T-cell (primary cell): ENCODE measurements at regions not wholly inside any gene's neighbourhood (a gene's known extent, or its start where the extent isn't known, plus 50 kb on each side); places are given as distances from the start of the nearest gene placed in this dataset.

Experiments used
- ATAC-seq, 4 experiments: fragments of 200-7000 bp in 3 of 4; fragments of 150-1000 bp in 1 of 4; cut with Tn5 transposase; replicated peaks in 1 of 4; 1 replicate in 3 of 4; 2 replicates in 1 of 4; pipeline ENCODE4 v1.10.0; 2021; ENCODE audit warnings: moderate library complexity in 3 of 4, mild to moderate bottlenecking in 2 of 4, moderate number of reproducible peaks in 1 of 4
- CTCF ChIA-PET, 2 donors: fragments of 300-600 bp; sonication (Branson Sonifier 250); formaldehyde crosslinking; loops; one replicate each; lab custom pipeline; 2022; ENCODE audit warnings: antibody characterized with exemption in 2 of 2; lab: Charles Lee
- POLR2A ChIA-PET, 2 donors: fragments of 300-600 bp; sonication (Branson Sonifier 250); formaldehyde crosslinking; loops; one replicate each; lab custom pipeline; 2022; ENCODE audit warnings: antibody characterized with exemption in 2 of 2; lab: Charles Lee
- DNase-seq, 35 experiments: peaks; one replicate each; pipeline versions ENCODE4 v3.0.0 to v3.0.0-alpha.2; 2013 to 2023
- H3K27ac ChIP-seq: one replicate; pipeline ENCODE4 v1.5.1; 2013; ENCODE audit warnings: low read length
- H3K27me3 ChIP-seq, 2 experiments: replicated peaks in 1 of 2; 1 replicate in 1 of 2; 2 replicates in 1 of 2; pipeline versions ENCODE4 v1.6.1 to v1.7.0; 2013; ENCODE audit warnings: low read length in 1 of 2, mixed read lengths in 1 of 2; ENCODE audit not compliant: control insufficient read depth in 2 of 2, insufficient read depth in 2 of 2; ENCODE audit errors: extremely low read depth in 1 of 2
- H3K36me3 ChIP-seq, 2 donors: 1 replicate in 1 of 2; 2 replicates in 1 of 2; pipeline versions ENCODE4 v1.6.1 to v1.7.0; 2013; ENCODE audit warnings: low read length in 1 of 2; ENCODE audit not compliant: control insufficient read depth in 2 of 2, insufficient read depth in 1 of 2; ENCODE audit errors: extremely low read depth in 1 of 2
- H3K4me1 ChIP-seq, 2 experiments: 1 replicate in 1 of 2; 2 replicates in 1 of 2; pipeline versions ENCODE4 v1.6.1 to v1.7.0; 2013; ENCODE audit warnings: low read length in 2 of 2, mixed read lengths in 1 of 2; ENCODE audit not compliant: insufficient read depth in 2 of 2, control insufficient read depth in 1 of 2; ENCODE audit errors: extremely low read depth in 1 of 2
- H3K4me3 ChIP-seq, 2 donors: 1 replicate in 1 of 2; 2 replicates in 1 of 2; pipeline versions ENCODE4 v1.5.1 to v1.7.0; 2013; ENCODE audit warnings: mild to moderate bottlenecking in 2 of 2, low read length in 1 of 2, moderate library complexity in 1 of 2; ENCODE audit not compliant: control insufficient read depth in 1 of 2; ENCODE audit errors: extremely low read depth in 1 of 2
- H3K9me3 ChIP-seq: 2 replicates; pipeline ENCODE4 v1.7.0; 2013
- H3K27ac Mint-ChIP-seq, 2 donors: one replicate each; pipeline ENCODE4 v1.8.0; 2020 to 2021; ENCODE audit warnings: mild to moderate bottlenecking in 2 of 2, mixed read lengths in 2 of 2
- H3K27me3 Mint-ChIP-seq, 2 donors: one replicate each; pipeline ENCODE4 v1.8.0; 2021 to 2022; ENCODE audit warnings: mixed read lengths in 2 of 2
- H3K36me3 Mint-ChIP-seq: one replicate; pipeline ENCODE4 v1.8.0; 2021; ENCODE audit warnings: mixed read lengths
- H3K4me1 Mint-ChIP-seq, 3 donors: one replicate each; pipeline ENCODE4 v1.8.0; 2020 to 2022; ENCODE audit warnings: mixed read lengths in 3 of 3, mild to moderate bottlenecking in 1 of 3
- H3K4me3 Mint-ChIP-seq, 3 donors: one replicate each; pipeline ENCODE4 v1.8.0; 2020 to 2022; ENCODE audit warnings: mild to moderate bottlenecking in 3 of 3, mixed read lengths in 3 of 3, moderate library complexity in 3 of 3
- H3K9me3 Mint-ChIP-seq, 3 donors: one replicate each; pipeline ENCODE4 v1.8.0; 2020 to 2022; ENCODE audit warnings: mixed read lengths in 3 of 3
- WGBS: methylation state at CpG from one replicate; pipeline ENCODE4 v1.1.5; 2013; ENCODE audit warnings: missing lambda C conversion rate; ENCODE audit not compliant: insufficient coverage; 5-methylcytosine and 5-hydroxymethylcytosine counted together

DNA sequence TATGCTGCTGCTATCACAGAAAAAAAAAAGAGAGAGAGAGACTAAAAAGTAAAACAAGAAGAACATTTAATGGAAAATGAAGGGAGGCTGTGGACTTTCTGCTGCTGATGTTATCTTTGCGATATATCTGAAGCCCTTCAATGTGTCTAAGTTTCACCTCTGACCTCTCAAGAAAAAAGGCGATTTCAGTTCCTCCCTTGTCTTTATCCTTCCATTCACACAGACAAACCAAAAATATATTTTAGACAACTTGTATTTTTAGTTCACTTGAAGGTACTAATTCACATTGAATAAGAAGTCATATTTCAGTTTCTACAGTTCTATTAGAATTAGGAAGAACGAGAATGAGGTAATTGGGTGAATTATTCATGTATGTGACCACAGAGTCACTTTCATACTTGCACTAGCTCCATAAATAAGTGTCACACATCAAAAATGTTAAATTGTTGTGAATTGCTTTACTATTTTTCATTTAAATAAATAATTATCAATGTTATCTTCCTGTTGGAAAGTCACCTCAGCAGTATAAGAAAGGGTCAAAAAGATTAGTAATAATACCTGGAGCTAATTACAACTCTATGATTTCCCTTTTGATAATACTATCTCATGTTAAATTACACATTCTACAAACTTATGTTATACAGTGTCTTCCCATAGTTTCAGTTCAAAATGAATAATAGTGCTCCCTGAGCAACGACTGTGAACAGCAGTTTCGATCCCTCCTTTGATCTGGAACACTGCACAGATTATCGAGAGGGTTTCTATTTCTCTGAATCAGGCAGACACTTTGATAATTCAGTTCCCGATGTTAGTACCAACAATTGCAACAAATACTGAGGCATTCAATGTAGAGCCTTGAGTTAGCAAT is 85.2 kb upstream of the PLCB4 start:
- no peaks in the 10 kb centered on the region for H3K9me3 ChIP-seq
- CTCF ChIA-PET = no interaction called here
- no peak for ATAC-seq
- no peak for DNase-seq
- POLR2A ChIA-PET = no interaction called here
- WGBS = 65% methylated on average over 2 of the region's 7 CpGs
- Mint-ChIP-seq H3K4me1 (no peaks in the 10 kb centered on the region), H3K27ac (no peak overlapping the region), H3K27me3 (no peaks in the 10 kb centered on the region), H3K36me3 (no peaks in the 10 kb centered on the region), H3K4me3 (no peak overlapping the region), H3K9me3 (no peaks in the 10 kb centered on the region)
- H3K27me3 ChIP-seq = no peaks in the 10 kb centered on the region
- H3K4me1 ChIP-seq = no peaks in the 10 kb centered on the region
- no peaks in the 10 kb centered on the region for H3K36me3 ChIP-seq
- no peak overlapping the region for H3K27ac ChIP-seq
- no peak overlapping the region for H3K4me3 ChIP-seq

DNA sequence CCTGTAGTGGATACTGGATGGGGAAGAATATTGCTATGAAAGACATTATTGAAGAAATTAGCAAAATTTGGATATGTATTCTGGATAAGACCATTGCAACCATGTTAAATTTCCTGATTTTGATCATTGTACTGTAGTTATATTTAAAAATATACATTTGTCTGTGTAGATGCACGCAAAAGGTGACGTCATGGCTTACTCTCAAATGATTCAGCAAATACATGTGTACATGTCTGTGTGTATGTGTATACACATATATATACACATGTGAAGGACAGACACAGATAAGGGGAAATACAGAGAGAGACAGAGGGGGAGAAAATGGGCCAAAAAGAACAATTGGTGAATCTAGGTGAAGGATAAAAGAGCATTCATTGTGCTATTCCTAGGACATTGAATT is 82.3 kb upstream of the PLCB4 start:
- WGBS = no CpG with 5 or more reads among the region's 2 CpGs
- H3K9me3 ChIP-seq = no peaks in the 10 kb centered on the region
- H3K4me3 ChIP-seq = no peak overlapping the region
- ChIA-PET POLR2A (no interaction called here), CTCF (no interaction called here)
- Mint-ChIP-seq H3K27me3 (no peaks in the 10 kb centered on the region), H3K36me3 (no peaks in the 10 kb centered on the region), H3K9me3 (peaks cover 0 to 2% (median 0%) of the 10 kb centered on the region in 3 donors), H3K27ac (no peak overlapping the region), H3K4me1 (no peaks in the 10 kb centered on the region), H3K4me3 (no peak overlapping the region)
- H3K4me1 ChIP-seq = no peaks in the 10 kb centered on the region
- ATAC-seq (no peak), DNase-seq (no peak)
- H3K27ac ChIP-seq = no peak overlapping the region
- no peaks in the 10 kb centered on the region for H3K36me3 ChIP-seq
- H3K27me3 ChIP-seq = no peaks in the 10 kb centered on the region

DNA sequence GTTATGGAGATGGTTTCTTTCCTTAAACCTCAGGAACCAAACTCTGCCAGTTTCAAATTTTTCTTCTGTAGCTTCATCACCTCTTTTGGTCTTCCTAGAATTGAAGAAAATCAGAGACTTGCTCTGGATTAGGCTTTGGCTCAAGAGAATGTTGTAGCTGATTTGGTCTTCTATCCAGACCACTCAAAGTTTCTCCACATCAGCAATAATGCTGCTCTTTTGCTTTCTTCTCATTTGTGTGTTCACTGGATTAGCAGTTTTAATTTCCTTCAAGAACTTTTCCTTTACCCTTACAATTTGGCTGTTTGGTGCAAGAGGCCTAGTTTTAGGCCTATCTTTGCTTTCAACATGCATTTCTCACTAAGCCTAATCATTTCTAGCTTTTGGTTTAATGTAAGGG is 78.1 kb upstream of the PLCB4 start:
- Histone ChIP-seq H3K27me3 (no peaks in the 10 kb centered on the region), H3K36me3 (no peaks in the 10 kb centered on the region), H3K4me3 (no peak overlapping the region), H3K27ac (no peak overlapping the region), H3K9me3 (no peaks in the 10 kb centered on the region), H3K4me1 (no peaks in the 10 kb centered on the region)
- H3K27me3 Mint-ChIP-seq = no peaks in the 10 kb centered on the region
- H3K9me3 Mint-ChIP-seq = peaks cover 0 to 2% (median 0%) of the 10 kb centered on the region in 3 donors
- H3K4me1 Mint-ChIP-seq = no peaks in the 10 kb centered on the region
- no peak for DNase-seq
- no peak for ATAC-seq
- H3K27ac Mint-ChIP-seq = no peak overlapping the region
- H3K36me3 Mint-ChIP-seq = no peaks in the 10 kb centered on the region
- POLR2A ChIA-PET = no interaction called here
- CTCF ChIA-PET = no interaction called here
- H3K4me3 Mint-ChIP-seq = no peak overlapping the region

DNA sequence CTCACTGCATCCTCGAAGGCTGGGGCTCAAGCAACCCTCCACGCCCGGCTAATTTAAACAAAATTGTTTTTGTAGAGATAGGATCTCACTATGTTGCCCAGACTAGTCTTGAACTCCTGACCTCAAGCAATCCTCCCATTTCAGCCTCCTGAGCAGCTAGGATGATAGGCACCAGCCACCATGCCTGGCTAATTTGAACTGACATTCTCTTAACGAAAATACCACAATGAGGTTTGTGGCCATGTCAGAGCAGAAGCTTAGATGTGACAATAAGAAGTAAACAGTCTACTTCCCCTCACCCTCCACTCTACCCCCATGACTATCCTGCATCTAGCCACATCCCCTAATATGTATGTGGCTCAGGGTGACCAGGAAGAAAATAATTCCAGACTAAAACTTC is 74.8 kb upstream of the PLCB4 start:
- H3K9me3 Mint-ChIP-seq = peaks cover 0 to 9% (median 2%) of the 10 kb centered on the region in 3 donors
- H3K36me3 Mint-ChIP-seq = no peaks in the 10 kb centered on the region
- no peaks in the 10 kb centered on the region for H3K27me3 Mint-ChIP-seq
- WGBS = no CpG with 5 or more reads among the region's 4 CpGs
- DNase-seq (no peak), ATAC-seq (no peak)
- H3K9me3 ChIP-seq = no peaks in the 10 kb centered on the region
- no peak overlapping the region for H3K27ac Mint-ChIP-seq
- H3K4me1 Mint-ChIP-seq = no peaks in the 10 kb centered on the region
- H3K4me1 ChIP-seq = no peaks in the 10 kb centered on the region
- ChIA-PET POLR2A (no interaction called here), CTCF (no interaction called here)
- H3K27ac ChIP-seq = no peak overlapping the region
- H3K36me3 ChIP-seq = no peaks in the 10 kb centered on the region
- H3K27me3 ChIP-seq = no peaks in the 10 kb centered on the region
- H3K4me3 ChIP-seq = no peak overlapping the region
- H3K4me3 Mint-ChIP-seq = no peak overlapping the region

DNA sequence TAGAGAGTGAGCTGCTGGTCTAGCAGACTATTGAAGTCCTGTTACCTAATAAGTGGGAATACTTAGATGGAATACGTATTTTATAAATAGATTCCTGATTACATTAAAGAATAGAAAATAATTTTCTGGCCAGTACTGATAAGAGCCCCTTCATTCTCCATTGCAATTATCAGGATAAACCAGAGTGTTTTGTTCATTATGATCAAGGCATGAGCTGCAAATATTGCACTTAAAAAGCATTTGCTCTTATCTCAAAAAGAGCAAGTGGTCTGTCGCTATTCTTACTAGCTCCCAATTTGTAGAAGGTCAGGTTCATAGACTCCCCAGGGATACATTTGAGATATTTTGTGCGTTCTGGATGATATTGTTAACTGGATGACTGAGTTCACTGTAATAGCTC is 73.1 kb upstream of the PLCB4 start:
- Histone ChIP-seq H3K36me3 (no peaks in the 10 kb centered on the region), H3K27me3 (no peaks in the 10 kb centered on the region)
- WGBS = 60% methylated on average over 1 of the region's 3 CpGs

DNA sequence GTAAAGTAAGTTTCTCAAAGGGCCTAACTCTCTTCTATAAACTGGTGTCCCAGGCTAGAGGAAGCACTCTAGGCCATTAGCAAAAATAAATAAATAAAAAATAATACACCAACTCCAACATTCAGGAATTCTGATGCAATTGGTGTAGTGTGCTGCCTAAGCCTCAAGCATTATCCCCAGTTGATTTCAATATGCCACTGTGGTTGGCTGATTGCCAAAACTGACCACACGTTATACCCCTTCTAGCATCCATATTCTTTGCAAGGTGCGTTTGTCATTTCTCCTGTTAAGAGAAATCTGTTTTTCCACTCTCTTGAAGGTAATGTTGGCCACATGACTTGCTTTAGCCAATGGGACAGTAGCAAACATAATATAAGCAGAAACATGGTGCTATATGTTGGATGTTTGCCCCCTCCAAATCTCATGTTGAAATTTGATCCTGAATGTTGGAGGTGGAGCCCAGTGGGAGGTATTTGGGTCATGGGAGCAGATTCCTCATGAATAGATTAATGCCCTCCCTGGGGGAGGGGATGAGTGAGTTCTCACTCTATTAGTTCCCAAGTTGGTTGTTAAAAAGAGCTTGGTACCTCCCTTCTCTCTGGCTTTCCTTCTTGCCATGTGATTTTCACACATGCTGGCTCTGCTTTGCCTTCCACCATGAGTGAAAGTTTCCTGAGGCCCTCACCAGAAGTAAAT is 71.9 kb upstream of the PLCB4 start:
- no peaks in the 10 kb centered on the region for H3K9me3 ChIP-seq
- H3K4me1 ChIP-seq = no peaks in the 10 kb centered on the region
- DNase-seq = no peak
- no peak overlapping the region for H3K27ac ChIP-seq
- CTCF ChIA-PET = no interaction called here
- no peak overlapping the region for H3K4me3 ChIP-seq
- Mint-ChIP-seq H3K27me3 (no peaks in the 10 kb centered on the region), H3K9me3 (peaks cover 0 to 23% (median 2%) of the 10 kb centered on the region in 3 donors), H3K36me3 (no peaks in the 10 kb centered on the region), H3K4me3 (no peak overlapping the region), H3K27ac (no peak overlapping the region), H3K4me1 (no peaks in the 10 kb centered on the region)
- H3K27me3 ChIP-seq = no peaks in the 10 kb centered on the region
- H3K36me3 ChIP-seq = no peaks in the 10 kb centered on the region
- no peak for ATAC-seq
- WGBS = 67% methylated on average over 1 of the region's 2 CpGs
- POLR2A ChIA-PET = no interaction called here

More for the DNA sequence above, 73.1 kb upstream of the PLCB4 start:
- POLR2A ChIA-PET = no interaction called here
- no peak for DNase-seq
- Histone ChIP-seq H3K27ac (no peak overlapping the region), H3K9me3 (no peaks in the 10 kb centered on the region), H3K4me3 (no peak overlapping the region), H3K4me1 (no peaks in the 10 kb centered on the region)
- H3K9me3 Mint-ChIP-seq = peaks cover 0 to 15% (median 2%) of the 10 kb centered on the region in 3 donors
- no peak for ATAC-seq
- H3K4me3 Mint-ChIP-seq = no peak overlapping the region
- no peaks in the 10 kb centered on the region for H3K36me3 Mint-ChIP-seq
- H3K4me1 Mint-ChIP-seq = no peaks in the 10 kb centered on the region
- H3K27ac Mint-ChIP-seq = no peak overlapping the region
- no peaks in the 10 kb centered on the region for H3K27me3 Mint-ChIP-seq
- CTCF ChIA-PET = no interaction called here
